Spinal cord (tissue), 9 donors: ENCODE measurements at regions not wholly inside any gene's neighbourhood (a gene's known extent, or its start where the extent isn't known, plus 50 kb on each side); places are given as distances from the start of the nearest gene placed in this dataset.

ENCODE experiments used
- DNase-seq, 6 donors: peaks; one replicate each; pipeline versions ENCODE4 v3.0.0 to v3.0.0-alpha.2; 2013 to 2015; ENCODE audit warnings: low spot score in 6 of 6, low read depth in 4 of 6
- H3K27ac ChIP-seq: one replicate; pipeline ENCODE4 v1.5.1; 2013; ENCODE audit warnings: low read depth, low read length, control low read depth
- H3K27me3 ChIP-seq: one replicate; pipeline ENCODE4 v1.6.1; 2013; ENCODE audit warnings: low read length; ENCODE audit not compliant: control insufficient read depth, insufficient read depth
- H3K36me3 ChIP-seq: one replicate; pipeline ENCODE4 v1.6.1; 2013; ENCODE audit warnings: low read length; ENCODE audit not compliant: control insufficient read depth, insufficient read depth
- H3K4me1 ChIP-seq: one replicate; pipeline ENCODE4 v1.6.1; 2013; ENCODE audit warnings: low read length; ENCODE audit not compliant: control insufficient read depth, insufficient read depth
- H3K4me3 ChIP-seq: one replicate; pipeline ENCODE4 v1.5.1; 2013; ENCODE audit warnings: low read depth, low read length, control low read depth
- H3K9me3 ChIP-seq: one replicate; pipeline ENCODE4 v1.6.1; 2013; ENCODE audit warnings: low read length; ENCODE audit not compliant: control insufficient read depth, insufficient read depth
- WGBS: methylation state at CpG from one replicate; pipeline ENCODE4 v1.1.5; 2013; ENCODE audit warnings: missing lambda C conversion rate; ENCODE audit not compliant: insufficient coverage; 5-methylcytosine and 5-hydroxymethylcytosine counted together
- donor health status: healthy.

DNA sequence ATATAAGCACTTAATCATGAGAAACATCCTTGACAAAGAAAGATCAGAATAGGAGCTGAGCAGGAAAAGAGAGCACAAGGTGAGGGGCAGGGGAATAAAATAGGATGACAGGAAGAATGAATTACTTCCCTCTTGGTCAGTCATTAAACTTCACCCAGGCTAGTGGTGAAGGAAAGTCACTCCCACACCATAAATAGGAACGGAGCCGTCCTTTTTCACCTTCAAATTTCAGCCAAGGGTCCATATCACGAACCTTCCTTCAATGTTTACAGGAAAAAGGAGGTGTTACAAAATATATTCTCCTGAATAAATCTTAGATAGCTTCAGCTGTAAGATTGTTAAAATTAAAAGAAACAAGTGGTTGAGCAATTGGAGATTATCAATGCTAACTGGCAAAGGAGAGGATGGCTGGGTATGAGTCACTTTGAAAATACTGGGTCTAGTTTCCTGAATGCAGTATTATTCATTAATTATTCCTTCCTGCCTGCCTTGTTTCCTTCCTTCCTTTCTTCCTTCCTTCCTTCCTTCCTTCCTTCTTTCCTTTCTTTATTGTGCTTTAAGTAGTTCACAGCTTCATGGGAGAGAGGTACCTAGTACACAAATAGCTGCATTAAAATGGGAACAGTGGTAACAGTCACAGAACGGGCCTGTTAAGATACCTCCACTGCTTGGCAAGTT is 292.3 kb upstream of the ID2 start:
- Histone ChIP-seq H3K27ac (no peak overlapping the region), H3K27me3 (no peaks in the 10 kb centered on the region), H3K4me3 (no peak overlapping the region), H3K36me3 (no peaks in the 10 kb centered on the region), H3K4me1 (peaks cover 4% of the 10 kb centered on the region), H3K9me3 (no peaks in the 10 kb centered on the region)
- no CpG with 5 or more reads among the region's 4 CpGs for WGBS
- DNase-seq, result no peak

- no peak for DNase-seq
- Histone ChIP-seq H3K9me3 (no peaks in the 10 kb centered on the region), H3K36me3 (no peaks in the 10 kb centered on the region), H3K4me3 (no peak overlapping the region), H3K27ac (no peak overlapping the region), H3K27me3 (no peaks in the 10 kb centered on the region), H3K4me1 (peaks cover 4% of the 10 kb centered on the region)
- WGBS, result 92% methylated on average over 2 of the region's 2 CpGs
Measured at GRCh38 chr2:8391126-8391525, 290.7 kb upstream of the ID2 start.

GRCh38 chr2:8391584-8391983 is 290.3 kb upstream of the ID2 start:
- WGBS, result no CpG with 5 or more reads among the region's 3 CpGs
- Histone ChIP-seq H3K4me3 (no peak overlapping the region), H3K9me3 (no peaks in the 10 kb centered on the region), H3K36me3 (no peaks in the 10 kb centered on the region), H3K4me1 (peaks cover 4% of the 10 kb centered on the region), H3K27ac (no peak overlapping the region), H3K27me3 (no peaks in the 10 kb centered on the region)
- DNase-seq, result no peak

DNA sequence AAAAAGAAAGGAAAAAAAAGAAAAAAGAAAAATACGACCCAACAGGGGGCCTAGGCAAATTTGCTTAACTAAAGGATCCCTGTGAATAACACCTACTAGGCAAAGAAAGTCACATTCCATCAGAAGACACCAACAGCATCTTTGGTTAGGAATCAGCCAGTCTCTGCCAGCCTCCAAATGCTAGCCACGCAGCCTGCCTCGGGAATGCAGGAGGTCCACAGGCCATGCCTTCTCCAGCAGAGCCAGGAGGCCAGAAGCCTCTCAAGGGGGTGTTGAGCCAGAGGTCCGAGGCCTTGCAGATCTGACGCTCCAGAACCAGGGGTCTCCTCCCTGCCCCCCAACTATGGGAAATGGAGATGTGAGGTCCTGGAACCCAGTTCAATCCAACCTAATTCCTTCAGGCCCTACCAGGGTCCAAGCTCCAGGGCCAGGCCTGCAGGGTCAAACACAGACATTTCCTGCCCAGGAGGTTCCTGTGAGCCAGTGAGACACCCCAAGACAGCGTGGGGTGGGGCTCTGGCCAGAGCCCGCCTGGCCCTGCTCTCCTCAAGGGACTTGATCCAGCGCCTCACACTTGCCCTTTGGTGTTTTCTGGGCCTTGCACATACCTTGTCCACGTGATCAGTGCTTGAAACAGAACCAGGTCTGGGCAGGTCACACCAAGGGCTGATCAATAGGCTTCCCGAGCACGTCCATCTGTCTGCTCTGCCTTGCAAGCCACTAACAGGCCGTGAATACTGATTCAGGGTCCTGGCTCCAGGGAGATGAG is 289.6 kb upstream of the ID2 start:
- H3K36me3 ChIP-seq, result no peaks in the 10 kb centered on the region
- peaks cover 4% of the 10 kb centered on the region for H3K4me1 ChIP-seq
- no peak overlapping the region for H3K4me3 ChIP-seq
- no peak overlapping the region for H3K27ac ChIP-seq
- 84% methylated on average over 9 of the region's 12 CpGs for WGBS
- no peaks in the 10 kb centered on the region for H3K27me3 ChIP-seq
- DNase-seq, result no peak
- no peaks in the 10 kb centered on the region for H3K9me3 ChIP-seq

- Histone ChIP-seq H3K9me3 (no peaks in the 10 kb centered on the region), H3K4me1 (peaks cover 4% of the 10 kb centered on the region), H3K36me3 (no peaks in the 10 kb centered on the region), H3K27ac (no peak overlapping the region), H3K27me3 (no peaks in the 10 kb centered on the region), H3K4me3 (no peak overlapping the region)
- WGBS, result 90% methylated on average over 5 of the region's 6 CpGs
- no peak for DNase-seq
Measured at GRCh38 chr2:8393506-8393905, 288.4 kb upstream of the ID2 start.

- Histone ChIP-seq H3K27ac (no peak overlapping the region), H3K4me3 (no peak overlapping the region), H3K4me1 (peaks cover 4% of the 10 kb centered on the region), H3K27me3 (no peaks in the 10 kb centered on the region), H3K36me3 (no peaks in the 10 kb centered on the region), H3K9me3 (no peaks in the 10 kb centered on the region)
- DNase-seq, result no peak
- 93% methylated on average over 5 of the region's 5 CpGs for WGBS
Measured at GRCh38 chr2:8394131-8394530, 287.7 kb upstream of the ID2 start.

GRCh38 chr2:8394569-8395359 is 287.1 kb upstream of the ID2 start:
- DNase-seq, result no peak
- H3K4me3 ChIP-seq, result no peak overlapping the region
- WGBS, result 90% methylated on average over 5 of the region's 9 CpGs
- no peaks in the 10 kb centered on the region for H3K9me3 ChIP-seq
- no peaks in the 10 kb centered on the region for H3K36me3 ChIP-seq
- H3K4me1 ChIP-seq, result peaks cover 4% of the 10 kb centered on the region
- H3K27ac ChIP-seq, result no peak overlapping the region
- no peaks in the 10 kb centered on the region for H3K27me3 ChIP-seq

GRCh38 chr2:8395718-8396117 is 286.1 kb upstream of the ID2 start:
- Histone ChIP-seq H3K27me3 (no peaks in the 10 kb centered on the region), H3K4me1 (peaks cover 4% of the 10 kb centered on the region), H3K4me3 (no peak overlapping the region), H3K9me3 (no peaks in the 10 kb centered on the region), H3K36me3 (no peaks in the 10 kb centered on the region), H3K27ac (no peak overlapping the region)
- DNase-seq, result no peak
- no CpG with 5 or more reads among the region's 1 CpG for WGBS

DNA sequence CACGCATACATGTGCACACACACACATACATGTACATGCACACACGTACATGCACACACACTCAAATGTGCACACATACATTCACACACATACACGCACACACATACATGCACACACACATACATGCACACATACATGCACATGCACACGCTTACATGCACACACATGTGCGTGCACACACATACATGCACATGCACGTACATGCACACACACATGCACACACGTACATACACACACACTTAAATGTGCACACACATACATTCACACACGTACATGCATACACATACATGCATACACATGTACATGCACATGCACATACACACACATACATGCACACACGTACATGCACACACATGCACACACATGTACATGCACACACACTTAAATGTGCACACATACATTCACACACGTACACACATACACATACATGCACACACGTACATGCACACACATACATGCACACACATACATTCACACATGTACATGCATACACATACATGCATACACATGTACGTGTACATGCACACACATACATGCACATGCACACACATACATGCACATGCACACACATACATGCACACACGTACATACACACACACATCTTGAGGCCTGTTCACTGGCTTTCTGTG is 283.7 kb upstream of the ID2 start:
- WGBS, result 79% methylated on average over 13 of the region's 13 CpGs
- DNase-seq, result no peak
- no peak overlapping the region for H3K27ac ChIP-seq
- no peaks in the 10 kb centered on the region for H3K9me3 ChIP-seq
- no peaks in the 10 kb centered on the region for H3K27me3 ChIP-seq
- H3K36me3 ChIP-seq, result no peaks in the 10 kb centered on the region
- peaks cover 4% of the 10 kb centered on the region for H3K4me1 ChIP-seq
- no peak overlapping the region for H3K4me3 ChIP-seq
